SHP77 (cell line): ENCODE measurements at regions not wholly inside any gene's neighbourhood (a gene's known extent, or its start where the extent isn't known, plus 50 kb on each side); places are given as distances from the start of the nearest gene placed in this dataset.

Experiments
- DNase-seq, 2 experiments: peaks; one replicate each; lab custom pipeline; 2025; lab: John Stamatoyannopoulos, UW

DNA sequence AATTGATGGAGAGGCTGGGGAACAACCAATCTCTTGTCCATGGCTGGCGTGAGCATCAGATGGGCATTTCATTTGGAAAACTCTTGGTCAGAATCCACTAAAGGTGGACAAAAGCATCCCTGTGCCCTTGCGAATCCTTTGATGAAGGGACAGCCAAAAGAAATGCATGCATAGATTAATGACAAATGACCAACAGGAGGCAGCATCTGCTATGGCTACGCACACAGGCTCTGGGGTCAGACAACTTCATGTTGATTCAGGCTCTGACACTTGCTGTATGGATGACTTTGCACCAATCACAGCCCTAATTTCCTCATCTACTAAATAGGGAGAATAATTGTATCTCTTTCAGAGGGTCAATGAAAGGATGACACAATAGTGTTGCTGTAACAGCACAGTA is 117.5 kb downstream of the ASCL4 start:
- peak in 1 of 2 experiments; percentile 11 for DNase-seq

DNA sequence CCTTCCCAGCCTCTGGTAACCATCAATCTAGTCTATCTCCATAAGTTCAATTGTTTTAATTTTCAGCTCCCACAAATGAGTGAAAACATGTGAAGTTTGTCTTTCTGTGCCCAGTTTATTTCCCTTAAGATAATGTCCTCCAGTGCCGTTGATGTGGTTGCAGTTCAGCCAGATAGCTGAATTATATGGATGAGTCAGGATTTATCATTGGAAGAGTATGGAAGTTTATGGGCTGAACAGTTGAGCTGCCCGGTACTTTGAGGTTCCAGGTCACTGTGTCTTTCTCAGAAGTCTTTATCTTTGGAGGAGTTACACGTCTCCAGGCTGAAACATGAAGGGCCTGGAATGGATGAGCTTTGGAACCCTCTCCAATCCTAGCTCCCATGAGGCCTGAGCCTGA is 120.1 kb downstream of the ASCL4 start:
- no peak for DNase-seq

GRCh38 chr12:107895966-107896365 is 121.5 kb downstream of the ASCL4 start:
- DNase-seq, result no peak

DNA sequence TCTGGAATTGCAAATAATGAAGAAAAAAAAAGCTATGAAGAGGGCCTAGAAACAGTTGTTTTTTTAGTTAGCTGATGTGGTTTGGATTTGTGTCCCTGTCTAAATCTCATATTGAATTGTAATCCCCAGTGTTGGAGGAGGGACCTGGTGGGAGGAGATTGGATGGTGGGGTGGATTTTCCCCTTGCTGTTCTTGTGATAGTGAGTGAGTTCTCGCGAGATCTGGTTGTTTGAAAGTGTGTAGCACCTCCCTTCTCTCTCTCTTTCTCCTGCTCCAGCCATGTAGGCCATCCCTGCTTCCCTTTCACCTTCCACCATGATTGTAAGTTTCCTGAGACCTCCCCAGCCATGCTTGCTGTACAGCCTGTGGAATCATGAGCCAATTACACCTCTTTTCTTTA is 126.1 kb downstream of the ASCL4 start:
- DNase-seq, result no peak

DNA sequence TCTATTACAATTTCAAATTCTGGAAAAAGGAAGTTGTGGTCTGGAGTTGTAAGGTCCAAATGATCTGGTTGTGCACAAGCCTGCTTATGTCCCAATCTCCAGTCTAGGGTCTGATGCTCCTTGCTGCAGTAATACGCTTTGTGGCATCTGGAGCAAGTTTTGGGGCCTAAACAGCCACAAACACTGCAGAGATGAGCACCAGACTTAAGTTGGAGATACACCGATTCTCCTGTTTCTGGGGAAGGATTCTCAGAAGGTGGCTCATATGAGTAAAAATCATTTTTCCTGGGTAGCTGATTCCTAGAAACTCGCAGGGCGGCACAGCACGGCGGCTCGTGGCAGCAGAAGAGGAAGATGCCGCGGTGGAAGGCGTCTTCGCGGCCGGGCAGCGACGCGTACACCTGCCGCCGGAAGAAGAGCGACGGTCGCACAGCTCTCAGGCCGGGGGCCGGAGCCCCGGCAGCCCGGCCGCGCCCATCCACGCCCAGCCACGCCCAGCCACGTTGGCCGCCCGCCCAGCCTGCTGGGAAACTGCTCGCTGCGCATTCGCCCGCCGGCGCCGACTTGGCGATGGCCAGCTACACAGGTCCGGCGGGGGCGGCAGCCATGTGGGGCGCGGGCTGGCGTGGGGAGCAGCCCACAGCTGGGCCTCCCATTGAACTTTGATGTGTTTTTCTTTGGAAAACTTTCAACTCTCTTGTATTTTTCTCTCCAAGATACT is 129.0 kb downstream of the ASCL4 start:
- peak; percentile 51 to 84 for DNase-seq

- DNase-seq, result no peak
These were observed 132.2 kb downstream of the ASCL4 start for GRCh38 chr12:107906707-107907106.

- DNase-seq, result no peak
These were observed 138.0 kb downstream of the ASCL4 start for GRCh38 chr12:107912421-107913004.

GRCh38 chr12:107914460-107914977 is 140.0 kb downstream of the ASCL4 start:
- no peak for DNase-seq

DNA sequence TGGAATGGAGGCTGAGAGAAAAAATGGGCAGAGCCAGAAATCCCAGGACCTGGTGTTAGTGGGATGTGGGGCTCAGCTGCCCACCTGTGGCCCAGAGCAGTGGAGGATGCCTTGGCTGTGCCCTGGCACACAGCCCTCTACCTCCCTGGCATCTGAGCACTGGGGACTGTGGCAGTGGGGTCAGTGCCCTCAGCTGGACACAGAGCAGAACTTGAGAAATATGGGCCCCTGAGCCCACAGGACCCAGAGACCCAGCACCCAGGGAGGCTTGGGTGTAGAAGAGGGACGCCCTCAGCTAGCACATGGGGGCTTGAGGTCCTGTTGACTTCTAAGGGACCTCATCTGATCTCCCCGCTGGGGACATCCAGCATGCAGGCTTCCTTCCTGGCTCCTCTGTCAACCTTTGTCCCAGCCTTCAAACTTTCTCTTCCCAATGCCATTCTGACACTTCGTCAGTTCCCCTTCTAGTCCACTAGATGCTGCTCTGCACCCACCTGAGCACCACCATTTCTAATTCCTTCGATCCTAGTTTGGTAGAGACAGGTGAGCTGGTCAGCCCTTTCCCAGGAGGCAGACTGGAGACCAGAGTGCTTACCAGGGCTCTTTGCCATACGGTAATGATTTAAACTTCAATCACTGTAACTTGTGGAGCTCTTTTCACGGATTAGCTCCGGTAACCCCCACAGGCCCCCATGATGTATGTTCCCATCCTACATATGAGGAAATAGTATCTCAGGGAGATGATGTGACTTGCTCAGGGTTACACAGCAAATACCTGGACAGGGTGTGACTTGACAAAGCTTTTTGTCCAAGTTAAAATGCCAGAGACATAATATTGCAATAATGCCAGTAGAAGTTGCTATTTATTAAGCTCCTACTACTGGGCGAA is 143.7 kb downstream of the ASCL4 start:
- peak; percentile 10 to 15 for DNase-seq

GRCh38 chr12:107921062-107921461 is 146.6 kb downstream of the ASCL4 start:
- no peak for DNase-seq

- DNase-seq, result no peak
These were observed 150.6 kb downstream of the ASCL4 start for GRCh38 chr12:107925125-107925524.

- peak; percentile 47 to 58 for DNase-seq
These were observed 154.9 kb downstream of the ASCL4 start for GRCh38 chr12:107929436-107929835.

DNA sequence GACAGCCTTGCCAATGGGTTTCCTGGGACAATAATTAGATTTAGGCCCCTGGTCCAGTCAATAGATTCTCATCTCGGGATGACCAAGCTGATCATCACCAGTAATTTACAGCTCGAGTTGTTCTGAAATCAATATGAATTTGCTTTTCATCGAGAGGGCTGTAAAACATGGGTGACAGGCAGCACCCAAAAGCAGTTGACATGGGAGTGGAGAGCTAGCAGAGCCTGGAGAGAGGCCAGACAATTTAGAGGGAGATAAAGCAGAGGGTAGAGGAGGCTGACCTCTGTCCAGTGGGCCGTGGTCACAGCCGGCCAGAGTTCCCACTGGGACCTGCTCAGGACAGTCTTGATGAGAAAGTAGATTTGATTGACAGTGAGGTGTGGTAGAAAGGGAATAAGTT is 157.3 kb downstream of the ASCL4 start:
- no peak for DNase-seq

- no peak for DNase-seq
These were observed 163.9 kb downstream of the ASCL4 start for GRCh38 chr12:107938446-107938845.

- DNase-seq, result no peak
These were observed 174.0 kb downstream of the ASCL4 start for GRCh38 chr12:107948391-107948945.

- no peak for DNase-seq
These were observed 176.5 kb downstream of the ASCL4 start for GRCh38 chr12:107951024-107951423.

GRCh38 chr12:107955966-107956643 is 173.0 kb upstream of the WSCD2 start:
- DNase-seq, result no peak

- no peak for DNase-seq
These were observed 171.6 kb upstream of the WSCD2 start for GRCh38 chr12:107957459-107957858.

DNA sequence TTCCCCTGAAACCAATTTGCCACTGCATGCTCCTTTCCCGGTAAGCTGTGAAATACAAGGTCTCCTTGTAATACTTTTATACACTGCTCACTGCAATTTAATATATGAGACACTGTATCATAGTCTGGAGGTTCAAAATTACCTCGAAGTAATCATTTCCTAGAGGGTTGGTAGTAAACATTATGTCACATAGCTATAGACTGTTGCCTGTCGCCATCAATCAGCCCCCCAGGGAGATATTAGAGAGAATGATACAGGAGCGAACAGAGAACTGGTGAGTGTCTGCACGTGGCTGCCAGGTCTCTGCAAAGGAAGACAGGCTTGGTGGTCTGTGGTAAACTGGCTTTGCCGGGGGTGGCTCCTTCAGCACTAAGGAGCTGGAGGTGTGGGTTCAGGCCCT is 165.5 kb upstream of the WSCD2 start:
- no peak for DNase-seq

DNA sequence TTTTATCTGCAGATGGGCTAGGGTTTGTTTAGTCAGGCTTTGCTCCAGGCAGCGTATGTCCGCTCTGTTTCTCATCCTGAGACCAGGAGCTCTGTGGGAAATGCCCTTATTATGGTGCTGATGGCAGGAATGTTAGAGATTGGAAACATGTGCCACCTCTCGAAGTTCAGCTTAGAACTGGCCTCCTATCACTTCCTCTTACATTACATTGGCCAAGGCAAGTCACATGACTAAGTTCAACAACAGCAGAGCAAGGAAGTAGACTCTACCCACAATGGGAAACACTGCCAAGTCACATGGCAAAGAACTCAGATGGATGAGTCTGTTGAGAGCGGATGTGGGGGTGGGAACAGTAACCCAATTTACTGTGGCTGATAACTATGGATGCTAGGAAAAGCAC is 161.9 kb upstream of the WSCD2 start:
- no peak for DNase-seq

DNA sequence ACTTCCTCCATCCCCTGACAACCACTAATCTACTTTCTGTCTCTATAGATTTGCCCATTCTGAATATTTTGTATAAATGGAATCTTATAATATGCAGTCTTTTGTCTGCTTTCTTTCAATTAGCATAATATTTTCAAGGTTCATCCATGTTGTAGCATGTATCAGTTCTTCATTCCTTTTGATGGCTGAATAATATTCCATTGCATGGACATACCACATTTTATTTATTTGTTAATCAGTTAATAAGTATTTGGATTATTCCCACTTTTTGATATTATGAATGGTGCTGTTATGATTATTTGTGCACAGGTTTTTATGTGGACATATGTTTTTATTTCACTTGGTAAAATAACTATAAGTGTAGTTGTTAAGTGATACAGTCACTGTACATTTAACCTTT is 155.1 kb upstream of the WSCD2 start:
- DNase-seq, result no peak

DNA sequence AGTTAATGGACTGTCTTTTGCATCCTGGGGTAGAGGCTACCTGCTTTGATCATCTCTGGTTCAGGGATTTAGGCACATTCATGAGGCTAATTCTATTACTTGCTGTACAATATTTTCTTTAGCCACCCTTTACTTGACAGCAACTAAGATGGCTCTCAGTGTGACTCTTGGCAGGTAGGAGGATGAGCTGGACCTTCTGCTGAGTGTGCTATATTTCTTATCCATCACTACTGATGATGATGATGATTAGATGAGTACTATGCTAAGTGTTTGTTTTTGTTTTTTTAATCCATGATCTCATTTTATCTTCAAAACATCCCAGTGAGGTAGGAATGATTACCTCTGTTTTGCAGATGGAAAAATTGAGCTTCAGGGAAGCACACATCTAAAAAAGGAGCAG is 152.8 kb upstream of the WSCD2 start:
- no peak for DNase-seq
